ENCODE measurements at regions not wholly inside any gene's neighbourhood (a gene's known extent, or its start where the extent isn't known, plus 50 kb on each side); places are given as distances from the start of the nearest gene placed in this dataset.

GRCh38 chr2:104546537-104546936 is 307.4 kb upstream of the POU3F3 start:
- BruUV-seq (replicated peaks): no TSS peak
- DNase-seq (ENCODE audit: low read depth, low spot score): no peak
- CTCF ChIA-PET: no interaction called here

More at GRCh38 chr2:104546537-104546936, 307.4 kb upstream of the POU3F3 start:
- POLR2A ChIA-PET: no interaction called here
- intact Hi-C loops (cut with micrococcal nuclease): no loop called here
- Histone ChIP-seq H3K9me3 (ENCODE audit: control insufficient read depth in 1 of 2, insufficient read depth in 1 of 2, low read depth in 1 of 2, low read length in 2 of 2) (no peaks in the 10 kb centered on the region; a peak in 1 of 4 replicates), H3K4me1 (ENCODE audit: control insufficient read depth in 1 of 2, insufficient read depth in 2 of 2, low read length in 2 of 2) (no peaks in the 10 kb centered on the region), H3K27me3 (ENCODE audit: insufficient read depth, low read length) (no peaks in the 10 kb centered on the region), H3K4me3 (replicated peaks in 1 of 2; ENCODE audit: low read depth in 1 of 2, low read length in 2 of 2) (no peak overlapping the region), H3K79me2 (ENCODE audit: insufficient read depth, low read length) (no peaks in the 10 kb centered on the region), H2AFZ (ENCODE audit: low read depth, low read length, poor library complexity, severe bottlenecking) (no peak overlapping the region), H3K4me2 (ENCODE audit: low read length) (no peak overlapping the region), H3K27ac (ENCODE audit: low read depth, low read length) (no peak overlapping the region), H4K20me1 (ENCODE audit: insufficient read depth) (no peaks in the 10 kb centered on the region), H3K9ac (ENCODE audit: low read length) (no peak overlapping the region), H3K36me3 (ENCODE audit: control insufficient read depth in 1 of 2, insufficient read depth in 2 of 2, low read length in 2 of 2) (no peaks in the 10 kb centered on the region), H3K9me2 (ENCODE audit: insufficient read depth) (no peaks in the 10 kb centered on the region)
- no peak for TF ChIP-seq EZH2phosphoT487 (IDR thresholded peaks at IDR 0.05; ENCODE audit: borderline replicate concordance)
- TF ChIP-seq, protein P1, sequence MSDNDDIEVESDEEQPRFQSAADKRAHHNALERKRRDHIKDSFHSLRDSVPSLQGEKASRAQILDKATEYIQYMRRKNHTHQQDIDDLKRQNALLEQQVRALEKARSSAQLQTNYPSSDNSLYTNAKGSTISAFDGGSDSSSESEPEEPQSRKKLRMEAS (IDR thresholded peaks at IDR 0.05): no peak
- no peak for TF ChIP-seq ELF1 (IDR thresholded peaks at IDR 0.05; ENCODE audit: borderline replicate concordance, low read depth)
- TF ChIP-seq SP1 (IDR thresholded peaks at IDR 0.05; ENCODE audit: low read depth): no peak
- no peak for TF ChIP-seq CEBPB (IDR thresholded peaks at IDR 0.05; ENCODE audit: low read depth)
- TF ChIP-seq ZFX (IDR thresholded peaks at IDR 0.05): no peak
- no peak for TF ChIP-seq ZNF274 (IDR thresholded peaks at IDR 0.05; ENCODE audit: low read depth, low read length)
- no peak for TF ChIP-seq REST (IDR thresholded peaks at IDR 0.05; ENCODE audit: low read depth)
- no peak for TF ChIP-seq ZBTB33 (IDR thresholded peaks at IDR 0.05; ENCODE audit: extremely low read depth, insufficient replicate concordance, low read length)
- TF ChIP-seq TCF7L2 (IDR thresholded peaks at IDR 0.05; ENCODE audit: borderline replicate concordance, extremely low read depth, insufficient read depth, insufficient read length): no peak
- no peak for TF ChIP-seq CTCF (IDR thresholded peaks at IDR 0.05 in 2 of 3, conservative IDR thresholded peaks at IDR 0.05 in 1 of 3; ENCODE audit: borderline replicate concordance in 1 of 3, insufficient read depth in 1 of 3, low read depth in 2 of 3, low read length in 2 of 3)
- TF ChIP-seq YY1 (IDR thresholded peaks at IDR 0.05; ENCODE audit: extremely low read depth, insufficient replicate concordance, low read depth, low read length): no peak
- TF ChIP-seq POLR2AphosphoS5 (IDR thresholded peaks at IDR 0.05; ENCODE audit: low read depth, low read length): no peak
- no peak for TF ChIP-seq RAD21 (IDR thresholded peaks at IDR 0.05; ENCODE audit: low read depth)
- no peak for TF ChIP-seq EGR1 (IDR thresholded peaks at IDR 0.05; ENCODE audit: low read depth)
- no peak for TF ChIP-seq CBX3 (IDR thresholded peaks at IDR 0.05; ENCODE audit: low read depth)
- no peak for TF ChIP-seq JUND (IDR thresholded peaks at IDR 0.05)
- no peak for TF ChIP-seq SIN3A (IDR thresholded peaks at IDR 0.05; ENCODE audit: low read depth)
- TF ChIP-seq EZH2 (IDR thresholded peaks at IDR 0.05): no peak
- no peak for TF ChIP-seq SRF (IDR thresholded peaks at IDR 0.05; ENCODE audit: low read depth)
- RAD21 ChIA-PET (ENCODE audit: low non-redundant PET in 1 of 2, low total read pairs in 2 of 2, uncharacterized antibody in 2 of 2, unreplicated experiment in 2 of 2): no interaction called here
- no peak for ATAC-seq
